ENCODE measurements at regions not wholly inside any gene's neighbourhood (a gene's known extent, or its start where the extent isn't known, plus 50 kb on each side); places are given as distances from the start of the nearest gene placed in this dataset.

DNA sequence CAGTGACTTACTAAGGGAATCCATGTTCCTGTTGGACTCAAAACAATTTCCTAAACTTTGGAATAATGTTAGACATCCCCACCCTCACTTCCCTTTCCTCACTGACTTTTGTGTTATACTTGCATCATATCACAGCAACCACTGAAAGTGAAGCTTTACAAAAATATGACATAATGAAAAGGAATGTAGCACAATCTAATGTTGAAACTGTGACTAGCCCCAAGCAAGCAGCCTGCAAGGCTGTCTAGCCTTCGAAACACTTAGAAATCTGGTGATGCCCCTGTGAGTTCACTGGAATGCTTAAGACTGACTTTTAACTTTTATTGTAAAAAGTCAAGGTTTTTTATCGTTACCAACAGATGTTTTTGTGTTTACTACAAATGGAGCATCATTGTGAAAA, 203.7 kb upstream of the ZNF385D start:
- TF ChIP-seq SP1 (IDR thresholded peaks at IDR 0.05; ENCODE audit: low read depth) (no peak), POLR2A (IDR thresholded peaks at IDR 0.05; ENCODE audit: borderline replicate concordance, extremely low read depth, insufficient read depth, insufficient read length) (no peak), EZH2phosphoT487 (IDR thresholded peaks at IDR 0.05; ENCODE audit: borderline replicate concordance) (no peak), JUND (IDR thresholded peaks at IDR 0.05) (no peak), FOSL1 (IDR thresholded peaks at IDR 0.05; ENCODE audit: low read depth) (no peak), CEBPB (IDR thresholded peaks at IDR 0.05; ENCODE audit: low read depth) (no peak)
- TF ChIP-seq, protein P1, sequence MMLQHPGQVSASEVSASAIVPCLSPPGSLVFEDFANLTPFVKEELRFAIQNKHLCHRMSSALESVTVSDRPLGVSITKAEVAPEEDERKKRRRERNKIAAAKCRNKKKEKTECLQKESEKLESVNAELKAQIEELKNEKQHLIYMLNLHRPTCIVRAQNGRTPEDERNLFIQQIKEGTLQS (IDR thresholded peaks at IDR 0.05), result no peak
- TF ChIP-seq, protein P2, sequence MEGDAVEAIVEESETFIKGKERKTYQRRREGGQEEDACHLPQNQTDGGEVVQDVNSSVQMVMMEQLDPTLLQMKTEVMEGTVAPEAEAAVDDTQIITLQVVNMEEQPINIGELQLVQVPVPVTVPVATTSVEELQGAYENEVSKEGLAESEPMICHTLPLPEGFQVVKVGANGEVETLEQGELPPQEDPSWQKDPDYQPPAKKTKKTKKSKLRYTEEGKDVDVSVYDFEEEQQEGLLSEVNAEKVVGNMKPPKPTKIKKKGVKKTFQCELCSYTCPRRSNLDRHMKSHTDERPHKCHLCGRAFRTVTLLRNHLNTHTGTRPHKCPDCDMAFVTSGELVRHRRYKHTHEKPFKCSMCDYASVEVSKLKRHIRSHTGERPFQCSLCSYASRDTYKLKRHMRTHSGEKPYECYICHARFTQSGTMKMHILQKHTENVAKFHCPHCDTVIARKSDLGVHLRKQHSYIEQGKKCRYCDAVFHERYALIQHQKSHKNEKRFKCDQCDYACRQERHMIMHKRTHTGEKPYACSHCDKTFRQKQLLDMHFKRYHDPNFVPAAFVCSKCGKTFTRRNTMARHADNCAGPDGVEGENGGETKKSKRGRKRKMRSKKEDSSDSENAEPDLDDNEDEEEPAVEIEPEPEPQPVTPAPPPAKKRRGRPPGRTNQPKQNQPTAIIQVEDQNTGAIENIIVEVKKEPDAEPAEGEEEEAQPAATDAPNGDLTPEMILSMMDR (IDR thresholded peaks at IDR 0.05 in 2 of 3, conservative IDR thresholded peaks at IDR 0.05 in 1 of 3; ENCODE audit: borderline replicate concordance in 1 of 3, insufficient read depth in 1 of 3, low read depth in 2 of 3, low read length in 2 of 3), result no peak
